ENCODE measurements at regions not wholly inside any gene's neighbourhood (a gene's known extent, or its start where the extent isn't known, plus 50 kb on each side); places are given as distances from the start of the nearest gene placed in this dataset.

DNA sequence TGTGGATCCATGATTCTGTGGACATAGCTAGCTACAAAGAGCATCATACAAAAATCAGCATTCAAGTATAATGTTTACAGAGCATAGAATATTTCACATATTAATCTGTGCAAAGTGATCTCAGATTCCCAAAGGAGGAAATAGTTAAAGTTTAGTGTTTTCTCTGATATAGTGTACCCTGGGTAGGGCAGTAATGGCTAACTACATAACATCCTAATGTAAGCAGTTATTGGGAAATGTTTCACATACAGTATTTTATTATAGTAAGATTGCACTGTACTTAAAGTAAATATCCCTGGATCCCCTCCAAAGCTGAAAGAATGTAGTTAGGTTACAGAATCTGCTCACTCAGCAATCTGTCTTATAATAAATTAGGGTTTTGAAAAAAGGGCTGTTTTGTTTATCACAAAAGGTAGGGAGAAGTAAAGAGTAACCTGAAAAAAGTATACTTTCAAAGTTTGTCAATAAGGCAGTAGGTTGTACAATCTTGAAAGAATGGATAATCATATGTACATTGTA, 52.5 kb upstream of the SMARCA2 start:
- no peak for DNase-seq (ENCODE audit: low read depth)

GRCh38 chr9:1964093-1964492, 51.1 kb upstream of the SMARCA2 start:
- no peak for DNase-seq (ENCODE audit: low read depth)
